Karpas-422 (cell line): ENCODE measurements at regions not wholly inside any gene's neighbourhood (a gene's known extent, or its start where the extent isn't known, plus 50 kb on each side); places are given as distances from the start of the nearest gene placed in this dataset.
A peak's percentile ranks its signal among the peaks of the same experiment; 100 is the strongest.

Experiments
- DNase-seq: peaks from one replicate; pipeline ENCODE4 v3.0.0-alpha.2; 2015
- H2AFZ ChIP-seq: fragments of 200-600 bp; sonication (generic); 2 replicates; pipeline ENCODE4 v1.6.1; 2014; ENCODE audit warnings: antibody characterized with exemption, low read length, mixed read lengths
- H3K27ac ChIP-seq: fragments of 200-600 bp; sonication (generic); 2 replicates; pipeline ENCODE4 v1.5.1; 2014; ENCODE audit warnings: mild to moderate bottlenecking, low read length, moderate library complexity
- H3K27me3 ChIP-seq: fragments of 200-600 bp; sonication (generic); 2 replicates; pipeline ENCODE4 v1.6.1; 2014; ENCODE audit warnings: low read length, mixed read lengths
- H3K36me3 ChIP-seq: fragments of 200-600 bp; sonication (generic); 2 replicates; pipeline ENCODE4 v1.6.1; 2014; ENCODE audit warnings: low read length, mixed read lengths; ENCODE audit not compliant: insufficient read depth
- H3K4me1 ChIP-seq: fragments of 200-600 bp; sonication (generic); 2 replicates; pipeline ENCODE4 v1.6.1; 2014; ENCODE audit warnings: mild to moderate bottlenecking, low read length, mixed read lengths
- H3K4me2 ChIP-seq: fragments of 200-600 bp; sonication (generic); 2 replicates; pipeline ENCODE4 v1.6.1; 2014; ENCODE audit warnings: low read length, low read depth, mild to moderate bottlenecking; ENCODE audit not compliant: poor library complexity, severe bottlenecking
- H3K4me3 ChIP-seq: fragments of 200-600 bp; sonication (generic); 2 replicates; pipeline ENCODE4 v1.5.1; 2014; ENCODE audit warnings: mild to moderate bottlenecking, antibody characterized with exemption, low read length, mixed read lengths
- H3K79me2 ChIP-seq: fragments of 200-600 bp; sonication (generic); 2 replicates; pipeline ENCODE4 v1.6.1; 2014; ENCODE audit warnings: mild to moderate bottlenecking, low read length, mixed read lengths
- H3K9ac ChIP-seq: fragments of 200-600 bp; sonication (generic); 2 replicates; pipeline ENCODE4 v1.6.0; 2014; ENCODE audit warnings: low read length
- H3K9me2 ChIP-seq: fragments of 200-600 bp; sonication (generic), shearing (Covaris generic); replicated peaks from 2 replicates; pipeline ENCODE4 v1.6.0; 2014; ENCODE audit warnings: mild to moderate bottlenecking, low read length, moderate library complexity; ENCODE audit not compliant: insufficient read depth
- H3K9me3 ChIP-seq: fragments of 300-700, 200-600 bp; sonication (generic); 2 replicates; pipeline ENCODE4 v1.6.1; 2014; ENCODE audit warnings: low read length, mixed read lengths
- H4K20me1 ChIP-seq: fragments of 200-600 bp; sonication (generic); 2 replicates; pipeline ENCODE4 v1.6.1; 2014; ENCODE audit warnings: mild to moderate bottlenecking, antibody characterized with exemption, low read length, low read depth; ENCODE audit not compliant: insufficient read depth

GRCh38 chr7:17176371-17177032 is 122.0 kb upstream of the AHR start:
- Histone ChIP-seq H4K20me1 (no peaks in the 10 kb centered on the region), H3K9me2 (no peaks in the 10 kb centered on the region), H3K9me3 (no peaks in the 10 kb centered on the region), H3K4me1 (no peaks in the 10 kb centered on the region), H3K9ac (no peak overlapping the region), H2AFZ (no peak overlapping the region), H3K27ac (no peak overlapping the region), H3K27me3 (no peaks in the 10 kb centered on the region), H3K4me3 (no peak overlapping the region), H3K36me3 (no peaks in the 10 kb centered on the region), H3K4me2 (no peak overlapping the region), H3K79me2 (no peaks in the 10 kb centered on the region)
- DNase-seq = no peak

GRCh38 chr7:17178545-17178944 is 119.9 kb upstream of the AHR start:
- H3K4me1 ChIP-seq = no peaks in the 10 kb centered on the region
- H4K20me1 ChIP-seq = no peaks in the 10 kb centered on the region
- H3K79me2 ChIP-seq = no peaks in the 10 kb centered on the region
- no peaks in the 10 kb centered on the region for H3K36me3 ChIP-seq
- no peaks in the 10 kb centered on the region for H3K9me3 ChIP-seq
- no peak overlapping the region for H3K4me3 ChIP-seq
- H3K27ac ChIP-seq = no peak overlapping the region
- H3K27me3 ChIP-seq = no peaks in the 10 kb centered on the region
- H3K9ac ChIP-seq = no peak overlapping the region
- no peak overlapping the region for H2AFZ ChIP-seq
- no peak for DNase-seq
- H3K9me2 ChIP-seq = no peaks in the 10 kb centered on the region
- no peak overlapping the region for H3K4me2 ChIP-seq

- Histone ChIP-seq H3K36me3 (no peaks in the 10 kb centered on the region), H3K9me2 (no peaks in the 10 kb centered on the region), H3K9me3 (no peaks in the 10 kb centered on the region), H3K4me2 (no peak overlapping the region), H2AFZ (no peak overlapping the region), H3K27ac (no peak overlapping the region), H3K4me1 (no peaks in the 10 kb centered on the region), H3K4me3 (no peak overlapping the region), H3K27me3 (no peaks in the 10 kb centered on the region), H4K20me1 (no peaks in the 10 kb centered on the region), H3K9ac (no peak overlapping the region), H3K79me2 (no peaks in the 10 kb centered on the region)
- DNase-seq = peak; percentile 55
These were observed 117.0 kb upstream of the AHR start for GRCh38 chr7:17181482-17181881.

- Histone ChIP-seq H3K36me3 (no peaks in the 10 kb centered on the region), H3K27me3 (no peaks in the 10 kb centered on the region), H2AFZ (no peak overlapping the region), H3K4me2 (no peak overlapping the region), H3K9me2 (no peaks in the 10 kb centered on the region), H3K9ac (no peak overlapping the region), H4K20me1 (no peaks in the 10 kb centered on the region), H3K4me3 (no peak overlapping the region), H3K27ac (no peak overlapping the region), H3K9me3 (no peaks in the 10 kb centered on the region), H3K79me2 (no peaks in the 10 kb centered on the region), H3K4me1 (no peaks in the 10 kb centered on the region)
- DNase-seq = no peak
These were observed 114.7 kb upstream of the AHR start for GRCh38 chr7:17183630-17184328.

GRCh38 chr7:17184805-17185689 is 113.4 kb upstream of the AHR start:
- H3K79me2 ChIP-seq = no peaks in the 10 kb centered on the region
- no peaks in the 10 kb centered on the region for H4K20me1 ChIP-seq
- no peak overlapping the region for H3K4me3 ChIP-seq
- no peak overlapping the region for H3K4me2 ChIP-seq
- no peak overlapping the region for H3K27ac ChIP-seq
- no peak for DNase-seq
- H3K9ac ChIP-seq = no peak overlapping the region
- no peaks in the 10 kb centered on the region for H3K9me3 ChIP-seq
- no peaks in the 10 kb centered on the region for H3K4me1 ChIP-seq
- no peaks in the 10 kb centered on the region for H3K36me3 ChIP-seq
- no peaks in the 10 kb centered on the region for H3K27me3 ChIP-seq
- no peaks in the 10 kb centered on the region for H3K9me2 ChIP-seq
- no peak overlapping the region for H2AFZ ChIP-seq

GRCh38 chr7:17185690-17186070 is 112.8 kb upstream of the AHR start:
- Histone ChIP-seq H2AFZ (no peak overlapping the region), H3K9me2 (no peaks in the 10 kb centered on the region), H3K27ac (no peak overlapping the region), H3K4me3 (no peak overlapping the region), H3K36me3 (no peaks in the 10 kb centered on the region), H3K4me2 (no peak overlapping the region), H3K79me2 (no peaks in the 10 kb centered on the region), H3K4me1 (no peaks in the 10 kb centered on the region), H4K20me1 (no peaks in the 10 kb centered on the region), H3K9ac (no peak overlapping the region), H3K9me3 (no peaks in the 10 kb centered on the region), H3K27me3 (no peaks in the 10 kb centered on the region)
- no peak for DNase-seq

- DNase-seq = no peak
- Histone ChIP-seq H3K9me2 (no peaks in the 10 kb centered on the region), H3K79me2 (no peaks in the 10 kb centered on the region), H3K36me3 (no peaks in the 10 kb centered on the region), H3K27ac (no peak overlapping the region), H3K27me3 (no peaks in the 10 kb centered on the region), H2AFZ (no peak overlapping the region), H3K9me3 (no peaks in the 10 kb centered on the region), H3K4me1 (no peaks in the 10 kb centered on the region), H3K4me3 (no peak overlapping the region), H3K4me2 (no peak overlapping the region), H3K9ac (no peak overlapping the region), H4K20me1 (no peaks in the 10 kb centered on the region)
These were observed 111.5 kb upstream of the AHR start for GRCh38 chr7:17186745-17187530.
